Medulla oblongata (tissue), 1 donor: ENCODE measurements at regions not wholly inside any gene's neighbourhood (a gene's known extent, or its start where the extent isn't known, plus 50 kb on each side); places are given as distances from the start of the nearest gene placed in this dataset.
"Not testable (repeated sequence)": the region's sequence is repeated elsewhere in the genome, so short reads cannot be mapped to it uniquely, and the experiment has no call there.

Source experiments
- DNase-seq: peaks from one replicate; pipeline ENCODE4 v3.0.0-alpha.2; 2015; ENCODE audit errors: extremely low spot score

DNA sequence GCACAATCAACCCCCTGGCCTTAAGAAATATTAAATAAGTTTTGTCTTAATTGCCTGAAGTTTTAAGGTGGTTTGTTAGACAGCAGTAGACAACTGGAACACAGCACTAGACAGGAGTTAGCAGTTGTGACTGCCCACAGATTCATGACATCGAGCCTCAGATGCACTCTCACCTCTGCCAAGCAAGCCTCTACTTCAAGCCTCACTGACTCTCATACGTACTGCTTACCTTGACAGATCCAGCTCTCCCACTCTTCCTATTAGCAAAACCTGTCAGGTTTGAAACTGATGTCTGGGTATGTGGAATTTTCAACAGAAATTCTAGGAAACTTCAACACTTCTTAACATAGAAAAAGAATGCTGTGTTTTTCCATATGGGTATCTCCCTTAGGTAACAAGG is 382.9 kb upstream of the DPH6 start:
- DNase-seq: no peak

GRCh38 chr15:35929740-35930444 is 383.9 kb upstream of the DPH6 start:
- no peak for DNase-seq

GRCh38 chr15:35931799-35932341 is 385.9 kb upstream of the DPH6 start:
- DNase-seq: no peak

- DNase-seq: no peak
Measured at GRCh38 chr15:35932531-35932930, 386.6 kb upstream of the DPH6 start.

- DNase-seq: no peak
Measured at GRCh38 chr15:35933531-35933930, 387.6 kb upstream of the DPH6 start.

DNA sequence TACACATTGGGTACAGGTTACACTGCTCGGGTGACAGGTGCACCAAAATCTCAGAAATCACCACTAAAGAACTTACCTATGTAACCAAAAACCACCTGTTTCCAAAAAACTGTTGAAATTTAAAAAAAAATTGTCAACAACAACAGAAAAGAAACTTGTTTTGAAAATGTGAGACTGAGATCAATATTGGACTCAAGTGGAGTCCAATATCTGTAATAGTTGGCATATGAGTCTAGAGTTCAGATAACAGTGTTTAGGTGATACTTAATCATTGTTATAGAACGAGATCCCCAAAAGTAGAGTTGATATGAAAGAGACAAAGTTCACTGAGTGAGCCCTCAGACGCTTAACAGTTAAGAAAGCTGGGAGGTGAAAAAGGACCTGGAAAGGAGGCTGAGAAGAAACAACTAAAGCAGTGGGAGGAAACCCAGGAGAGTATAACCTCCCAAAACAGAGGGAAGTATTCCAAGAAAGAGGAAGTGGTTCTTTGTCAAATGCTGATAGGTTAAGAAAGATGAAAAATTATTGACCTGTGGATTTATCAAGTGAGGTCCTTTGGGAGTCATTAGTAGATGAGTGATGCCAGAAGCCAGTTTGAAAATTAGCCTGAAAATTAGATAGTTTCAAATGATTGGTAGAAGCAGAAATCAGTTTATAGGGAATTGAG is 388.6 kb upstream of the DPH6 start:
- DNase-seq: no peak

GRCh38 chr15:35936284-35936683 is 390.3 kb upstream of the DPH6 start:
- no peak for DNase-seq

- no peak for DNase-seq
Measured at GRCh38 chr15:35937380-35937779, 391.4 kb upstream of the DPH6 start.

DNA sequence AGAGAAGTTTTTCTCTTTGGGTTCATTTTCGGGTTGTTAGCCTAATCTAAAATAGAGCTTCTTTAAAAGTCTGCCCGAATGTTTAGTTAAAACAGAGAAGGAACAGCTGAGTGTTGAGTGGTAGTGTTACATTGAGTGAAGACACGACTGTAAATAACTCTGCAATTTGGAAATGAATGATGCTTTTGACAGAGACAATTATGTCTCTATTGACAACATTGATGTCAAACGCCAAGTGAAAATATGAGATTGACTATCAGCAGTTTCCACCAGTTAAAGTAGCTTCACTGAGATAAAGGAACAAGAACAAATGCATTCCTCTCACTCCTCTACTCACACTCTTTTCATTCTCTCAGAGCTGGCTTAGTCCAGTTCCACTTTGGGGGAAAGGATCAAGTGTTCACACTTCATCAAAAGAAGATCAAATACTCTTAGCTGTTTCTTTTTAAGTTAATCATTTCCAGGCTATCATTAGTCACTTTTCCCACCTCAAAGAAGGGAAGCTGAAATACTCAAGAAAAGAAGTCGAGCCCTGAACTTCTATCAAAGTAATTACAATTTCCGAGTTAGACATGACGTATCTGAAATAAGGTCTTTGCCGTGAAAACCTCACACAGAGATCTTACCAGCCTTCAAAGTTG is 399.1 kb upstream of the DPH6 start:
- DNase-seq: no peak

DNA sequence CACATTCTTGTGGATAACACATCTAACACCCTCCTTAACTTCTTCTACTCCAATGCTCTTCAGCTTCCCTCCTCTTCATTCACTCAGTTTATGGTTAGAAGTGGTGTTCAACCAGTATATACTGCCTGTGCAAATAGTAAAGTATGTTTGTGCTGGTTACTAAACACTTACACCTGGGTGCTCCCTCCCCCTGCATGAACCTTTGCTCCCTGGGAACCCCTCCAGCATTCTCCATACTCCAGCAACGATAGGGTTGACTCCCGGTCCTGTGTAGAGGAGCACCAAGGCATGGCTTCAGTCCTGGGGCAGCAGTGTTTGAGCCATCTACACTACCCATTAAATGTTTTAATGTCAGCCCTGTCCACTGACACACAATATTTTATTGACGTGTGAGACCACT is 407.5 kb upstream of the DPH6 start:
- DNase-seq: no peak

DNA sequence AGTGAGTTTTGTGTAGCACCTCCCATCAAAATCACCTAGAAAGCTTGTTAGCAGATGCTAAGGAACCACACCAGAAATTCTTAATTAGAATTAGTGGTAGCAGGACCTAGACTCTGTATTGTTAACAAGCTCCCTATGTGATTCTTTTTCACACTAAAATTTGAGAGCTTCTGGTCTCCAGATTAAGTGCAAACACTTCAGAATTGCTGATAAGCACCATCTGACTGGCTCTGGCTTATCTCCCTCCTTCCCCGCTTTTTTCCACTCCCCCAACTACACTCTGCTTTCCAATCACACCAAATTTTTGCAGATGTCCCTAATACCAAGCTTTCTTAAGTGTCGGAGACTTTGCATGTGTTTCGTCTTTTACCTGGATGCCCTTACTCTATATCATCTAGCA is 410.1 kb upstream of the DPH6 start:
- no peak for DNase-seq

DNA sequence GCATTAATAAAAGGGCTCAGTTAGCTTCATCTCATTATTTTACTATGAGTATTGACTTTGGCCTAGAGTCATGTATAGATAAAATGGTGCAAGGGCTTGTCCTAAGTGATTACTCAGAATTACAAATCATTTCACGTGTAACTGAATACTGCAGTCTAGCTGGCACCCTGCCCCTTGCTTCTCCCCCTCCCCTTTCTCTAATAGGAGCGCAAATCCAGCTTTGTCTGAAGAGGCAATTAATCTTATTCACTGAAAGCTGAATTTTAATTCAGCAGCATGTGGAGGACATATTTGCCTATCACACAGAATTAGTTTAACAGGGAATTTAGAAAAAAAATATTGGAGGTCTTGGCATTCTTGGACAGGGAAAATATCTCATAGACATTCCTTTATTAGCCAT is 412.1 kb upstream of the DPH6 start:
- DNase-seq: no peak

- no peak for DNase-seq
Measured at GRCh38 chr15:35958975-35959374, 413.0 kb upstream of the DPH6 start.

DNA sequence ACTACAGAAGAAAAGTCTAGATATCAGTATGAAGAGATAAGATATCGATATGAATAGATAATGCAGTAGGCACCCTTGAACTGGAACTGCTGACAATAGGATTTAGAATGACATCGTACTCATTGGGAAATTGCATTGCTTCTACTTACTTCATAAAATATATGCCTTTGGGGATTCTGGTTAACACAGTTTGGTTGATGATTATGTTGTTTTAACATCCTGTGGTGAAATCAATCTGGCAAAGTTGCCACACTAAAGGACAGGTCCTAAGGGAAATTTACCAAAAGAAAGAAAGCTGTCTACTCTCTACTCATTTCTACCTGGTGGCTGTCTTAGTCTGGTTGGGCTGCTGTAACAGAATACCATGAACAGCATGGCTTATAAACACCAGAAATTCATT is 417.4 kb upstream of the DPH6 start:
- no peak for DNase-seq

DNA sequence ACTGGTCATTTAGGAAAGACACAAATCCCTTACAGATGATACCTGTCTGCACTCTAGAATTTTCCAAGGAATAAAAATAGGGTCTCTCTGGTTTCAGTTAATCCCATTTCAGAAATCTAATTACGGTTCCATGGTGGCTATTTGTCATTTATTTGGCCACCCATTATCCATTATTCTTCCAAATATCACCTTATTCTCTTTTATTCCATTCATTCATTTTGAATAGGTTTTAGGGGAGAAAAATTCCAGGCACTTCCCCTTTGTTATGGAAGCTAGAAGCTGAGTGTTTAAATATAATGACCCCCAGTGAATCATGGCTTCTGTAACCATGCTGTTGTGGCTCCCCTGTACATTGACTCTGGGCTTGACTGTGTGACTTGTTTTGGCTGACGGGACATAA is 420.8 kb upstream of the DPH6 start:
- DNase-seq: no peak

GRCh38 chr15:35967968-35968367 is 422.0 kb upstream of the DPH6 start:
- DNase-seq: not testable (repeated sequence)

- DNase-seq: no peak
Measured at GRCh38 chr15:35973029-35973428, 427.1 kb upstream of the DPH6 start.

DNA sequence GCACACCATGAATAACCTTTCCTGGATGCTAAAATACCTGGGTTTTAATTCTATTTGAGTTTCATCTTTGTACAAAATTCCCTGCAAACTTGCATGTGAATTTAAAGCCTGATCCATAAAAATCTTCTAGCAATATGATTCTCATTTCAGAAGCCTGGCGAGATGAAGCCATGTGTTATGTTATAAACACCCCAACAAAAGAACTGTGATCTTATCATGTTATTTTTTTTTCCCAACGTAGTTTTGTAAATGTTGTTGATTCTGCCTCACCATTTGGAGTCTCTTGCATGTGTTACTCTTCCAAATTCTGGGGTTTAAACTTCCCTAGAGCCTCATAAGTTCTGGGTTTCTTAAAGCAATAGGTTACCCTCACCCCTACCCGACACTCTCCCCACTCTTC is 428.1 kb upstream of the DPH6 start:
- no peak for DNase-seq

DNA sequence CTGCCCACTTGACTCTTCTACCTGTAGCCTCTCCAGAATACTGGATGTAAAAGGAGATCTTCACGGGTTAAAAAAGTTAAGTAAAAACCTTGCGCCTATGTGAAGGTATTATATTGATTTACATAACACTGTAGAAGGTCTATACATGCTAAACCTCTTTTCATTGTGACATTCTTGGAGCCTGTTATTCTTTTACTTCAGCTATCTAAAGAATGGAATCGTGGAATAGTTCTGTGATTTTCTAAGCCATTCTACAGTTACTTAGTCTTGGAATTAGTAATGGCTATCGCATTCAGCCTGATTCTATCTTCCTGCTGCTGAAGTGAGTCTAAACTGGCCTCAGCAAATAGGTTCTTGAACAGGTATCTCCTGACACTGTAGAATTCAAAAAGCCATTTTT is 430.0 kb upstream of the DPH6 start:
- no peak for DNase-seq

DNA sequence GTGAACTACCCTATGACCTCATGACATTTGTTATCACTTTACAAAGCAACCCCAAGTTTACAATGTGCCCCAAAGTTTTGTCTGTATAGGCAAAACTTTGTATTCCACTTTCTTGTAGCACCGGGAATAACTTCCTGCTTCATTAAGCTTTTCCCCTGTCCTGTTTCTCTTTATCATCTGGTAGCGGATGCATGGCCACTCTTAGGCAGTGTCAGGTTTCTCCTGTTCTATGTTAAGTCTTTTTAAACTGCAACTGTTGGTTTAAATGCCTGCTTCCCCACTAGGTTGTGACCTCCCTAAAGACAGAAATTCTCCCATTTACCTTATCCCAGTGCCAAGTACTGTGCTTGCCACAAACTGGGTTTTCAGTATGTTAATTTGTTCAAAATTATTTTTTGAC is 433.6 kb upstream of the DPH6 start:
- DNase-seq: no peak

DNA sequence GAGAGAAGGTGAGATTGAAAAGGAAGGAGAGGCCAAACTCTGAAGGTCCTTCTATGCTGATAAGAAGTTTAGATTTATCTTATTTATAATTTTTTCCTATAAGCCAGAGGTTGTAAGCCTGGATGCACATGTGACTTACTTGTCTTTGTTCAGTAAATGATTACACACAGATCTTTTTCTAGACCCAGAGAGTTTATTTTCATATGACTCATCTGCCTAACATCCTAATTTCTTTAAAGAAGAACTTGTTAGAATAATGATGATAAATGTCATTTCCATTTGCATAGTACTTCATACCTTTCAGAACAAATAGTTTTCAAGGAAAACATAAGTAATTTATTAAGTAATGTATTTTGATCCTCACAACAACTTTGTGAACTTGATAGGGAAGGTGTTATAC is 434.8 kb upstream of the DPH6 start:
- no peak for DNase-seq

DNA sequence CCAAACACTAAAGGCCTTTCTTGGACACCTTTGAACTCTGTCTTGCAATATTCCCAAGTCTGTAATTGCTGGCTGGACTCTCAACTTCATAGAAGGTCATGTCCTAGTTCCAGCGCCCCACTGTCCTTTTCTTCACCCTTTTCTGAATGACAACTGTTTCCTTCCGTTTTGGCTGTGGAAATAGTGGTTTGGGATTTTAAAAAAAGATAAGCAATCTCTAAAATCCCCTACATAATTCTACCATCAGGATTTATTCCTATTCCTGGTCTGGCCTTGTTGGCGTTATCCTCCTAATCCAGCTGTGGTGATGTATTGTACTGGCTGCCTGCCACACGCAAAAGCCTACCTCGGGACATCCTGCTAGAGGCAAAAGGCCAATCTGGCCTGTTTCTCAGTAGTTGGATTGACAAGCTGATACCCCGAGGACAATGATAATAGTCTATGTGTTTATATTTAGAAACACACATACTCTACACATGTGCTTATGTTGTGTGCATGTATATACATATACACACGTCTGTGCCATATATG is 440.3 kb upstream of the DPH6 start:
- no peak for DNase-seq

- no peak for DNase-seq
Measured at GRCh38 chr15:35987056-35987455, 441.1 kb upstream of the DPH6 start.
